SK-N-SH (cell line): ENCODE measurements at regions not wholly inside any gene's neighbourhood (a gene's known extent, or its start where the extent isn't known, plus 50 kb on each side); places are given as distances from the start of the nearest gene placed in this dataset.

ENCODE experiments used
- CTCF ChIA-PET: fragments of 300-600, 350-600 bp; formaldehyde crosslinking; extraction: SDS; loops from one replicate; lab custom pipeline; 2021; lab: Yijun Ruan, JAX
- POLR2A ChIA-PET: fragments of 350-600 bp; sonication (Branson Sonifier 250); formaldehyde crosslinking; extraction: SDS; loops from one replicate; lab custom pipeline; 2020; ENCODE audit warnings: antibody characterized with exemption, inconsistent platforms; lab: Yijun Ruan, JAX
- DNase-seq: peaks from one replicate; pipeline ENCODE4 v3.0.0; 2012
- H2AFZ ChIP-seq: fragments of 200-600 bp; sonication (generic); 2 replicates; pipeline ENCODE4 v1.8.1; 2016; ENCODE audit warnings: antibody characterized with exemption, mild to moderate bottlenecking, low read depth
- H3F3A ChIP-seq: fragments of 200-600 bp; sonication (generic); replicated peaks from 2 replicates; pipeline ENCODE3; 2016; ENCODE audit warnings: antibody characterized with exemption, mild to moderate bottlenecking; ENCODE audit not compliant: insufficient read depth
- H3K27ac ChIP-seq, 2 experiments: fragments of 200-500 bp in 1 of 2; fragments of 200-600 bp in 1 of 2; sonication (Bioruptor generic) in 1 of 2; sonication (generic), shearing (Covaris generic) in 1 of 2; 2 replicates each; pipeline versions ENCODE4 v1.5.1 to v1.6.1; 2014 to 2016; ENCODE audit warnings: low read depth in 2 of 2, inconsistent platforms in 1 of 2, low read length in 1 of 2, mild to moderate bottlenecking in 1 of 2, mixed read lengths in 1 of 2
- H3K27me3 ChIP-seq: fragments of 200-600 bp; sonication (generic), shearing (Covaris generic); 2 replicates; pipeline ENCODE4 v1.6.1; 2016; ENCODE audit warnings: mixed run types; ENCODE audit not compliant: insufficient read depth
- H3K36me3 ChIP-seq, 2 experiments: fragments of 200-500 bp in 1 of 2; fragments of 200-600 bp in 1 of 2; sonication (Bioruptor generic) in 1 of 2; sonication (generic) in 1 of 2; replicated peaks in 1 of 2; 2 replicates each; pipeline versions ENCODE3 to v1.5.1; 2014 to 2016; ENCODE audit warnings: low read length in 1 of 2, mild to moderate bottlenecking in 1 of 2; ENCODE audit not compliant: insufficient read depth in 2 of 2, control insufficient read depth in 1 of 2
- H3K4me1 ChIP-seq, 2 experiments: fragments of 200-500 bp in 1 of 2; fragments of 200-600 bp in 1 of 2; sonication (Bioruptor generic) in 1 of 2; sonication (generic), shearing (Covaris generic) in 1 of 2; 2 replicates each; pipeline versions ENCODE4 v1.5.1 to v1.6.1; 2014 to 2016; ENCODE audit warnings: low read depth in 1 of 2, low read length in 1 of 2, mixed run types in 1 of 2; ENCODE audit not compliant: insufficient read depth in 2 of 2, control insufficient read depth in 1 of 2
- H3K4me2 ChIP-seq: fragments of 200-600 bp; sonication (generic), shearing (Covaris generic); 2 replicates; pipeline ENCODE4 v1.6.1; 2017; ENCODE audit warnings: mixed run types
- H3K4me3 ChIP-seq, 2 experiments: fragments of 200-500 bp in 1 of 2; fragments of 200-600 bp in 1 of 2; sonication (Bioruptor generic) in 1 of 2; sonication (generic), shearing (Covaris generic) in 1 of 2; 2 replicates each; pipeline versions ENCODE4 v1.5.1 to v1.8.1; 2014 to 2016; ENCODE audit warnings: low read depth in 2 of 2, inconsistent platforms in 1 of 2, low read length in 1 of 2, mild to moderate bottlenecking in 1 of 2, mixed read lengths in 1 of 2, moderate library complexity in 1 of 2
- H3K79me2 ChIP-seq: fragments of 200-600 bp; sonication (generic); 2 replicates; pipeline ENCODE4 v1.8.1; 2017; ENCODE audit warnings: mild to moderate bottlenecking; ENCODE audit not compliant: insufficient read depth
- H3K9ac ChIP-seq: fragments of 200-600 bp; sonication (generic); 2 replicates; pipeline ENCODE4 v1.6.1; 2017; ENCODE audit warnings: mixed run types
- H3K9me2 ChIP-seq: fragments of 200-600 bp; sonication (generic); 2 replicates; pipeline ENCODE4 v1.6.1; 2017; ENCODE audit warnings: mixed run types
- H3K9me3 ChIP-seq: fragments of 200-600 bp; sonication (generic); 2 replicates; pipeline ENCODE4 v1.6.1; 2017; ENCODE audit warnings: mixed run types, mild to moderate bottlenecking, moderate library complexity
- H4K20me1 ChIP-seq: fragments of 200-600 bp; sonication (generic); 2 replicates; pipeline ENCODE4 v1.6.1; 2017; ENCODE audit warnings: mild to moderate bottlenecking, mixed run types; ENCODE audit not compliant: insufficient read depth
- CHD2 ChIP-seq: fragments of 150-350 bp; IDR thresholded peaks from 2 replicates; pipeline ENCODE4 v1.6.1; 2018; ENCODE audit warnings: low read length; ENCODE audit not compliant: partially characterized antibody
- EZH2phosphoT487 ChIP-seq: fragments of 200-600 bp; sonication (generic); IDR thresholded peaks from 2 replicates; pipeline ENCODE4 v1.6.1; 2017; ENCODE audit warnings: low read depth, mixed run types, mild to moderate bottlenecking, antibody characterized with exemption, moderate library complexity, borderline replicate concordance
- FOXJ3 ChIP-seq: sonication (generic); formaldehyde crosslinking; IDR thresholded peaks from 2 replicates; pipeline ENCODE4 v1.5.1; 2020; ENCODE audit warnings: mild to moderate bottlenecking, missing genetic modification reagents
- GABPA ChIP-seq: IDR thresholded peaks from 2 replicates; pipeline ENCODE4 v1.4.0; 2012; ENCODE audit warnings: low read depth, mild to moderate bottlenecking
- JUND ChIP-seq: IDR thresholded peaks from 2 replicates; pipeline ENCODE4 v1.4.0; 2012
- MAX ChIP-seq: IDR thresholded peaks from 2 replicates; pipeline ENCODE4 v1.4.0; 2012; ENCODE audit warnings: low read depth
- NFIC ChIP-seq: IDR thresholded peaks from 2 replicates; pipeline ENCODE4 v1.4.0; 2012; ENCODE audit warnings: borderline replicate concordance
- RAD21 ChIP-seq: IDR thresholded peaks from 2 replicates; pipeline ENCODE4 v1.6.1; 2012; ENCODE audit warnings: mild to moderate bottlenecking, low read length
- SMC3 ChIP-seq: IDR thresholded peaks from 2 replicates; pipeline ENCODE4 v1.6.1; 2012; ENCODE audit warnings: low read depth, low read length, improper control_type of control experiment
- TAF1 ChIP-seq: IDR thresholded peaks from 2 replicates; pipeline ENCODE4 v1.6.1; 2012; ENCODE audit warnings: low read depth, mild to moderate bottlenecking, low read length, moderate library complexity, borderline replicate concordance
- TCF12 ChIP-seq: IDR thresholded peaks from 2 replicates; pipeline ENCODE4 v1.4.0; 2012
- USF1 ChIP-seq: IDR thresholded peaks from 2 replicates; pipeline ENCODE4 v1.4.0; 2012; ENCODE audit warnings: low read depth, borderline replicate concordance
- YY1 ChIP-seq: IDR thresholded peaks from 2 replicates; pipeline ENCODE4 v1.4.0; 2012; ENCODE audit warnings: low read depth, mild to moderate bottlenecking
- ZBTB33 ChIP-seq: IDR thresholded peaks from 2 replicates; pipeline ENCODE4 v1.4.0; 2012; ENCODE audit warnings: low read depth, borderline replicate concordance
- WGBS: methylation state at CpG from one replicate; pipeline ENCODE4 v1.1.6; 2017; ENCODE audit warnings: low lambda C conversion rate; 5-methylcytosine and 5-hydroxymethylcytosine counted together
- TF ChIP-seq, protein P1 (sequence below): fragments of 150-350 bp; IDR thresholded peaks from 2 replicates; pipeline ENCODE4 v1.6.1; 2016; ENCODE audit warnings: mild to moderate bottlenecking, low read depth, low read length
- TF ChIP-seq, protein P2 (sequence below): IDR thresholded peaks from 2 replicates; pipeline ENCODE4 v1.6.1; 2012; ENCODE audit warnings: mild to moderate bottlenecking, low read depth, low read length, moderate library complexity
- TF ChIP-seq, protein P3 (sequence below): fragments of 150-350 bp; IDR thresholded peaks from 2 replicates; pipeline ENCODE4 v1.6.1; 2017; ENCODE audit warnings: antibody characterized with exemption, low read length, low read depth, borderline replicate concordance

GRCh38 chr10:36247478-36247877 is 605.4 kb upstream of the FZD8 start:
- H3K4me1 ChIP-seq, result no peaks in the 10 kb centered on the region
- TF ChIP-seq RAD21 (no peak), FOXJ3 (no peak), NFIC (no peak), MAX (no peak), YY1 (no peak), TCF12 (no peak), TAF1 (no peak), SMC3 (no peak), CHD2 (no peak), JUND (no peak)
- TF ChIP-seq, protein P1, sequence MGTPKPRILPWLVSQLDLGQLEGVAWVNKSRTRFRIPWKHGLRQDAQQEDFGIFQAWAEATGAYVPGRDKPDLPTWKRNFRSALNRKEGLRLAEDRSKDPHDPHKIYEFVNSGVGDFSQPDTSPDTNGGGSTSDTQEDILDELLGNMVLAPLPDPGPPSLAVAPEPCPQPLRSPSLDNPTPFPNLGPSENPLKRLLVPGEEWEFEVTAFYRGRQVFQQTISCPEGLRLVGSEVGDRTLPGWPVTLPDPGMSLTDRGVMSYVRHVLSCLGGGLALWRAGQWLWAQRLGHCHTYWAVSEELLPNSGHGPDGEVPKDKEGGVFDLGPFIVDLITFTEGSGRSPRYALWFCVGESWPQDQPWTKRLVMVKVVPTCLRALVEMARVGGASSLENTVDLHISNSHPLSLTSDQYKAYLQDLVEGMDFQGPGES, result no peak
- TF ChIP-seq, protein P2, sequence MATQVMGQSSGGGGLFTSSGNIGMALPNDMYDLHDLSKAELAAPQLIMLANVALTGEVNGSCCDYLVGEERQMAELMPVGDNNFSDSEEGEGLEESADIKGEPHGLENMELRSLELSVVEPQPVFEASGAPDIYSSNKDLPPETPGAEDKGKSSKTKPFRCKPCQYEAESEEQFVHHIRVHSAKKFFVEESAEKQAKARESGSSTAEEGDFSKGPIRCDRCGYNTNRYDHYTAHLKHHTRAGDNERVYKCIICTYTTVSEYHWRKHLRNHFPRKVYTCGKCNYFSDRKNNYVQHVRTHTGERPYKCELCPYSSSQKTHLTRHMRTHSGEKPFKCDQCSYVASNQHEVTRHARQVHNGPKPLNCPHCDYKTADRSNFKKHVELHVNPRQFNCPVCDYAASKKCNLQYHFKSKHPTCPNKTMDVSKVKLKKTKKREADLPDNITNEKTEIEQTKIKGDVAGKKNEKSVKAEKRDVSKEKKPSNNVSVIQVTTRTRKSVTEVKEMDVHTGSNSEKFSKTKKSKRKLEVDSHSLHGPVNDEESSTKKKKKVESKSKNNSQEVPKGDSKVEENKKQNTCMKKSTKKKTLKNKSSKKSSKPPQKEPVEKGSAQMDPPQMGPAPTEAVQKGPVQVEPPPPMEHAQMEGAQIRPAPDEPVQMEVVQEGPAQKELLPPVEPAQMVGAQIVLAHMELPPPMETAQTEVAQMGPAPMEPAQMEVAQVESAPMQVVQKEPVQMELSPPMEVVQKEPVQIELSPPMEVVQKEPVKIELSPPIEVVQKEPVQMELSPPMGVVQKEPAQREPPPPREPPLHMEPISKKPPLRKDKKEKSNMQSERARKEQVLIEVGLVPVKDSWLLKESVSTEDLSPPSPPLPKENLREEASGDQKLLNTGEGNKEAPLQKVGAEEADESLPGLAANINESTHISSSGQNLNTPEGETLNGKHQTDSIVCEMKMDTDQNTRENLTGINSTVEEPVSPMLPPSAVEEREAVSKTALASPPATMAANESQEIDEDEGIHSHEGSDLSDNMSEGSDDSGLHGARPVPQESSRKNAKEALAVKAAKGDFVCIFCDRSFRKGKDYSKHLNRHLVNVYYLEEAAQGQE, result no peak
- TF ChIP-seq, protein P3, sequence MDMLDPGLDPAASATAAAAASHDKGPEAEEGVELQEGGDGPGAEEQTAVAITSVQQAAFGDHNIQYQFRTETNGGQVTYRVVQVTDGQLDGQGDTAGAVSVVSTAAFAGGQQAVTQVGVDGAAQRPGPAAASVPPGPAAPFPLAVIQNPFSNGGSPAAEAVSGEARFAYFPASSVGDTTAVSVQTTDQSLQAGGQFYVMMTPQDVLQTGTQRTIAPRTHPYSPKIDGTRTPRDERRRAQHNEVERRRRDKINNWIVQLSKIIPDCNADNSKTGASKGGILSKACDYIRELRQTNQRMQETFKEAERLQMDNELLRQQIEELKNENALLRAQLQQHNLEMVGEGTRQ, result no peak
- 52% methylated on average over 2 of the region's 2 CpGs for whole genome bisulfite sequencing
- no peaks in the 10 kb centered on the region for H4K20me1 ChIP-seq
- no peak for DNase-seq
- H3K36me3 ChIP-seq, result no peaks in the 10 kb centered on the region
- no peak overlapping the region for H3K27ac ChIP-seq
- no peak overlapping the region for H3K4me2 ChIP-seq
- H3K79me2 ChIP-seq, result no peaks in the 10 kb centered on the region
- H3K27me3 ChIP-seq, result no peaks in the 10 kb centered on the region
- no peaks in the 10 kb centered on the region for H3F3A ChIP-seq
- no peak overlapping the region for H3K9ac ChIP-seq
- POLR2A ChIA-PET, result no interaction called here
- H3K4me3 ChIP-seq, result no peak overlapping the region
- no peaks in the 10 kb centered on the region for H3K9me3 ChIP-seq
- H2AFZ ChIP-seq, result no peak overlapping the region
- CTCF ChIA-PET, result no interaction called here
- no peaks in the 10 kb centered on the region for H3K9me2 ChIP-seq

GRCh38 chr10:36236931-36237330 is 594.8 kb upstream of the FZD8 start:
- H3F3A ChIP-seq, result no peaks in the 10 kb centered on the region
- no peak overlapping the region for H3K4me2 ChIP-seq
- H3K9ac ChIP-seq, result no peak overlapping the region
- ChIA-PET CTCF (no interaction called here), POLR2A (no interaction called here)
- H3K9me3 ChIP-seq, result no peaks in the 10 kb centered on the region
- H3K27me3 ChIP-seq, result no peaks in the 10 kb centered on the region
- WGBS, result 47% methylated on average over 2 of the region's 2 CpGs
- no peaks in the 10 kb centered on the region for H3K79me2 ChIP-seq
- no peak overlapping the region for H3K4me3 ChIP-seq
- no peak overlapping the region for H2AFZ ChIP-seq
- H3K27ac ChIP-seq, result no peak overlapping the region
- H4K20me1 ChIP-seq, result no peaks in the 10 kb centered on the region
- no peak for TF ChIP-seq EZH2phosphoT487
- no peak for TF ChIP-seq USF1
- no peak for TF ChIP-seq FOXJ3
- no peak for TF ChIP-seq ZBTB33
- no peak for TF ChIP-seq JUND
- no peak for TF ChIP-seq GABPA
- no peaks in the 10 kb centered on the region for H3K4me1 ChIP-seq
- no peaks in the 10 kb centered on the region for H3K9me2 ChIP-seq
- H3K36me3 ChIP-seq, result no peaks in the 10 kb centered on the region
- DNase-seq, result no peak
